Skeletal muscle cell (primary cell): ENCODE measurements at regions not wholly inside any gene's neighbourhood (a gene's known extent, or its start where the extent isn't known, plus 50 kb on each side); places are given as distances from the start of the nearest gene placed in this dataset.
"Not testable (repeated sequence)": the region's sequence is repeated elsewhere in the genome, so short reads cannot be mapped to it uniquely, and the experiment has no call there.

ENCODE experiments used
- DNase-seq: peaks from one replicate; pipeline ENCODE4 v3.0.0-alpha.2; 2010; ENCODE audit warnings: low read depth
- H3K4me3 ChIP-seq: 2 replicates; pipeline ENCODE4 v1.5.1; 2011; ENCODE audit warnings: low read depth, mild to moderate bottlenecking, control low read depth, low read length, moderate library complexity

GRCh38 chr7:51824050-51824449 lies 507.4 kb upstream of the COBL start:
- H3K4me3 ChIP-seq: no peak overlapping the region
- DNase-seq: no peak

DNA sequence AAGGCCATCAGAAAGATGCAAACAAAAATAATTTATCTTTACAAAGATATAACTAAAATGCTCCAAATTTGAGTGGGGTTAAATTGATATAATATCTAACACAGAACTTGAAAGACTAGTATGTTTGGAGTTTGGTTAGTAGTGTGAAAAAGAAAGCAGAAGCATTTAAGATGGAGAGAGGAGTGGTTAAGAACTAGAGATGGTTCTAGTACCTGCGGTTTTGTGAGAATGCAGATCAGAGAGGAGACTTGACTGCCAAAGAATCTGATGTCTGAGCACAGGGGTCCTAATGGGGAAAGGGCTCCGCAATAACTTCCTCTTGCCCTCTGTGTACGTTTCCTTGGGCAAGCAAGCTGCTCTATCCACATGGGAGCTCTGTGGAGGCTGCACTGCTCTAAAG lies 506.8 kb upstream of the COBL start:
- no peak overlapping the region for H3K4me3 ChIP-seq
- no peak for DNase-seq

DNA sequence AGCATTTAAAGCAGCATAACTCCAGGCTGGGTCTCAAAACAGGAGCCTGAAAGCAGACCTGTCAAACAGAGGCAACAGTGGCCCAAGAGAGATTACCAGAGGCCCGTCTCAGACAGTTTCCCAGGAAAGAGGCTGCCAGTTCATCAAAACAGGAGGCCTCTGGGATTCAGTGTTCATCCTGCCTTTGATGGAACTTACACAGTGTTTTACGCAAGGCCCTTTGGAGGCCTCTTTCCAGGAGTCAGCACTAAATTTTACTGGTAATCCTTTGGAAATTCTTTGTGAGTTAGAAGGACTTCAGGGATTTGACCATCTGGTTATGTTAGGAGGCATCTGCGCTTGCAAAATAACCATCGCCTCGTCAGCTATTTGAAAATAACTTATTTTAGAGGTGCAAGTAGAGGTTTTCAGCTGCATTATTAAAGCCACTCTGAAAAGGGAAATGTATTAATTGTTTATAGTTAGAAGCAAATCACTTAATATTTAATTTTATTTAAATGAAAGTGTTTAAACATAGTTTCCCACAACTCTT lies 501.2 kb upstream of the COBL start:
- no peak for DNase-seq
- no peak overlapping the region for H3K4me3 ChIP-seq

DNA sequence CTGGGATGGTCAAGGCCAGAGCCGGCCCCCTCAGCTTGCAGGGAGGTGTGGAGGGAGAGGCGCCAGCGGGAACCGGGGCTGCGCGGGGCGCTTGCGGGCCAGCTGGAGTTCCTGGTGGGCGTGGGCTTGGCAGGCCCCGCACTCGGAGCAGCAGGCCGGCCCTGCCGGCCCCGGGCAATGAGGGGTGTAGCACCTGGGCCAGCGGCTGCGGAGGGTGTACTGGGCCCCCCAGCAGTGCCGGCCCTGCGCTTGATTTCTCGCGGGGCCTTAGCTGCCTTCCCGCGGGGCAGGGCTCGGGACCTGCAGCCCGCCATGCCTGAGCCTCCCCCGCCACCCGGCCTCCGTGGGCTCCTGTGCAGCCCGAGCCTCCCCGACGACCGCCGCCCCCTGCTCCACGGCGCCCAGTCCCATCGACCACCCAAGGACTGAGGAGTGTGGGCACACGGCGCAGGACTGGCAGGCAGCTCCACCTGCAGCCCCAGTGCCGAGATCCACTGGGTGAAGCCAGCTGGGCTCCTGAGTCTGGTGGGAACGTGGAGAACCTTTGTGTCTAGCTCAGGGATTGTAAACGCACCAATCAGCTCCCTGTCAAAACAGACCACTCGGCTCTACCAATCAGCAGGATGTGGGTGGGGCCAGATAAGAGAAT lies 489.3 kb upstream of the COBL start:
- not testable (repeated sequence) for H3K4me3 ChIP-seq, DNase-seq

DNA sequence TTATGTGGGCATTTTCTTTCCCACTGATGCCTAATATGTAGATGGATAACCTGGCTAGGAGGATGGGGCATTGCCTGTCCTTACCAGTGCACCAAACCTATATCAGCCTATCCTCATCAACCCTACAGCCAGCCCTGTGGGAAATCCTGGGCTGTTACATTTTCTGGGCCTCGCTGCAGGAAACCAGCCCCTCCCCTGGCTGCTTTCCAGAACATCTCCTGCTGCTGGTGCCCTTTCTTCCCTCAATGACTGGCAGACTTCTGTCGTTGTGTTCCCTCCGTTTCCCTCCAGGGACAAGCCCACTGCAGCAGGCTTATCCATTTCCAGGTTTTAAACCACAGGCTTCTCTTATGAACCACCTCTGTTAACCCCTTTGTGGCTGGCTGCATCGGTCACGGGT lies 486.1 kb upstream of the COBL start:
- DNase-seq: no peak
- H3K4me3 ChIP-seq: no peak overlapping the region

DNA sequence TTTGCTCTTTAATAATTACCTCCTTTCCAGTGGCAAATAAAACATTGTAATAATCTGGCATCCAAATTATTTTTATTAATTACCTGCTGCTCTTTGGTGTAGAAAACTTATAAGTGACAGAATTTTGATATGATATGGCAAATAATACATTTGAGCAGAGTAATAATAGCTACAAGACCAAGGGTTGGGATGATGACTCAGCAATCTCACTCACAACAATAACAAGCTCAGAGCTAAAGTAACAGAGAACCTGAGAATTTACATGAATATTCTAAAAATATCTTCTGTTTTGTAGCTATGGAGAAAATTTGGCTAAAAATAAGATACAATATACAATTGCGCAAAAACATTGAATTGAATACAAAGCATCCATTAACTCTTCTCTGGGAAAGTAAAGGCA lies 480.8 kb upstream of the COBL start:
- no peak overlapping the region for H3K4me3 ChIP-seq
- no peak for DNase-seq

- no peak for DNase-seq
- no peak overlapping the region for H3K4me3 ChIP-seq
Observed at GRCh38 chr7:51792796-51793195, 476.2 kb upstream of the COBL start.

DNA sequence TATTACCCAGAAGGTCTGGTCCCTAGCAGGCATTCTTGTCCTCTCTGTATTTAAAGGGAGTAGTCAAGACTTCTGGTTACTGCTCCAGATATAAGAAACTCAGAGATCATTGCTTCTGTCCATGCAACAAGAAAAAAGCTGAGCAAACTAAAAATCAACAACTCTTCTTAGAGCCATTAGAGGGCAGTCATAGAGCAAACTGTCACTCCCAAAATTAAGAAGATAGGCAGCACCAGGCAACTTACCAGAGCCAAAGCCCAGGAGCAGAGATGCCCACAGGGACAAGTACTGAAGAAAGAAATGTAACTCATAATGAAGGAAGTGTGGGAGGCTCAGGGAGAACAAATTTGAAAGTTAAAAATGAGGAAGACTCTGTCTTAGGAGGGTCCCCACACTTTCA lies 472.9 kb upstream of the COBL start:
- no peak overlapping the region for H3K4me3 ChIP-seq

DNA sequence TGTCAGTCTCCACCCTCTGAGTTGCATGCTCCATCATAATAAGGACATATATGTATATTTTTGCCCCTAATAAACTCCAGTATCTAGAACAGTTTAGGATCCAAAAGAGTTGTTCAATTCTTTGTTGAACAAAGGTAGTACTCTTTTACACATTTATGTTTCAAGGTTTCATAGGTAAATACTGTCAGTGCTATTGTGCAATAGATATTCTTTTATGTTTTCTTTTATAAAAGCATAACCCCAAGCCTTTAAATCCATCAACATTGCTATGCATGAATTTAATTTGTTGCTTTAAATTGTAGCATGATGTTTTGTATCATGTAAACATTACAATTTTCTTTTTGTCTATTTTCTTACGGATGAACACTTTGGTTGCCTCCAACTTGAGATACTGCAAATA lies 469.7 kb upstream of the COBL start:
- no peak overlapping the region for H3K4me3 ChIP-seq
- DNase-seq: no peak

More for the DNA sequence above, 472.9 kb upstream of the COBL start:
- DNase-seq: no peak

GRCh38 chr7:51785876-51786275 lies 469.3 kb upstream of the COBL start:
- H3K4me3 ChIP-seq: no peak overlapping the region
- no peak for DNase-seq

DNA sequence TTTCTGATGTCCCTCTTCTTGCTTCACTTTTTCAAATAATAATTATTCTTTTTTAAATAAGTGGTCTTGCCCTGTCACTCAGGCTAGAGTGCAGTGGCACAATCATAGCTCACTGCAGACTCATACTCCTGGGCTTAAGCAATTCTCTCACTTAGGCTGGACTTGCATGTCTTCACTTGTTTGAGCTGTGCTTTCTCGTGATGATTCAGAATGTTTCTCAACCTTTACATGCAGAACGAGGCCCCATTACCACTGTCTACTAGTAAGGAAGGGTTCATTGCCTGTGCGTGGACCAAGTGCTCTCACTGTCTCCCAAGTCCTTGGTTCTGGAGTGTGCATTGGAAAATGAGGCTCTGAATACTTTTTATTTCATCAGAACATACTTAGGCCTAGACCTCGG lies 468.6 kb upstream of the COBL start:
- H3K4me3 ChIP-seq: no peak overlapping the region
- no peak for DNase-seq

GRCh38 chr7:51783241-51783640 lies 466.6 kb upstream of the COBL start:
- H3K4me3 ChIP-seq: no peak overlapping the region

GRCh38 chr7:51778121-51778520 lies 461.5 kb upstream of the COBL start:
- no peak for DNase-seq

More at GRCh38 chr7:51783241-51783640, 466.6 kb upstream of the COBL start:
- no peak for DNase-seq

GRCh38 chr7:51774178-51774577 lies 457.6 kb upstream of the COBL start:
- H3K4me3 ChIP-seq: no peak overlapping the region
- DNase-seq: no peak

More at GRCh38 chr7:51778121-51778520, 461.5 kb upstream of the COBL start:
- H3K4me3 ChIP-seq: no peak overlapping the region

DNA sequence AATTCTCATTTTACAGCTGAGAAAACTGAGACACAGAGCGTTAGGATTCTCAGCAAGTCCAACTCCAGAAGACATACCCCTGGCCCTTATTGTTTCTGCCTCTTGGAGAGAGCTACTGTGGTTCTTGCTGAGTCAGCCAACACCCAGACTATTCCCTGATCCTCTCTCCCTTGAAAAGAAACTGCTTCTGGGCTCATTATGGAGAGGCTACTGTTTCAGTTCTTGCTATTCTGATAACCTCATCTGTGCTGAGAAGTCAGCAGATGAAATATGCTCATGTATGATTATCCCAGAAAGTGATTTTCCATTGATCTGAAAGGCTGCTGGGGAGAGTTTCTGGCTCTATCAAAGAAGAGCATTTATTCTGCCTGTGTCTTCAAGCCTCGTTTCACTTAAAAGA lies 455.6 kb upstream of the COBL start:
- H3K4me3 ChIP-seq: no peak overlapping the region
- DNase-seq: no peak

GRCh38 chr7:51764976-51765375 lies 448.4 kb upstream of the COBL start:
- no peak overlapping the region for H3K4me3 ChIP-seq
- no peak for DNase-seq

DNA sequence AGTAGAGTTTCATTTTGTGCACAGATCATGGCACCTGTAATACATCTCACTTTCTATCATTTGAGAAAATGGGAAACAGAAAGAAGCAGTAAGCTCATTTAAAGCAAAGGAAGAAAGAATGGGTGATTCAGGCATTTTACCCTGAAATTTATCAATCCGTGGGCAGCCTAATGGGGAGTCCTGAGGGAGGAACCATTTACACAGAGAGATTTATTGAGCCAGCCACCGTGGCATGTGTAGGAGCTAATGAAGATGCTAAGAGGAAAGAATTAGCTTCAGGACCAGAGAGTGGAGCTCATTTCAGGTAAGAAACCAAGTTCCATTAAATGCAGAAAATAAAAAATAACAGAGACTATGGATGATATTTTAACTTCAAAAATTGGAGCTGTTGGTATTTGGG lies 443.4 kb upstream of the COBL start:
- DNase-seq: no peak
- no peak overlapping the region for H3K4me3 ChIP-seq

GRCh38 chr7:51757960-51758359 lies 441.4 kb upstream of the COBL start:
- no peak overlapping the region for H3K4me3 ChIP-seq
- no peak for DNase-seq

GRCh38 chr7:51732951-51733350 lies 416.3 kb upstream of the COBL start:
- no peak overlapping the region for H3K4me3 ChIP-seq
- DNase-seq: no peak

GRCh38 chr7:51732116-51732515 lies 415.5 kb upstream of the COBL start:
- DNase-seq: no peak

GRCh38 chr7:51731075-51731474 lies 414.5 kb upstream of the COBL start:
- no peak overlapping the region for H3K4me3 ChIP-seq
- DNase-seq: no peak

More at GRCh38 chr7:51732116-51732515, 415.5 kb upstream of the COBL start:
- H3K4me3 ChIP-seq: no peak overlapping the region

- no peak for DNase-seq
- no peak overlapping the region for H3K4me3 ChIP-seq
Observed at GRCh38 chr7:51727441-51727840, 410.8 kb upstream of the COBL start.
